A549 (cell line): ENCODE measurements at regions not wholly inside any gene's neighbourhood (a gene's known extent, or its start where the extent isn't known, plus 50 kb on each side); places are given as distances from the start of the nearest gene placed in this dataset.

Experiments
- CTCF ChIP-seq: fragments of >200 bp; sonication (Bioruptor Twin); formaldehyde crosslinking; IDR thresholded peaks from 3 replicates; pipeline ENCODE4 v1.5.1; 2016
- MAZ ChIP-seq: fragments of 150-350 bp; IDR thresholded peaks from 2 replicates; pipeline ENCODE4 v1.6.1; 2014; ENCODE audit warnings: antibody characterized with exemption, low read depth, low read length, borderline replicate concordance
- RFX5 ChIP-seq: fragments of 450-650 bp; IDR thresholded peaks from 2 replicates; pipeline ENCODE4 v1.7.1; 2014; ENCODE audit warnings: antibody characterized with exemption, mild to moderate bottlenecking, moderate library complexity
- ZNF302 ChIP-seq: fragments of 250-450 bp; sonication (Bioruptor Pico); IDR thresholded peaks from 2 replicates; pipeline ENCODE4 v1.9.0; 2021; ENCODE audit warnings: inconsistent platforms, mild to moderate bottlenecking, moderate library complexity
- TF ChIP-seq, protein P1 (sequence below): IDR thresholded peaks from 2 replicates; pipeline ENCODE4 v1.6.1; 2012

DNA sequence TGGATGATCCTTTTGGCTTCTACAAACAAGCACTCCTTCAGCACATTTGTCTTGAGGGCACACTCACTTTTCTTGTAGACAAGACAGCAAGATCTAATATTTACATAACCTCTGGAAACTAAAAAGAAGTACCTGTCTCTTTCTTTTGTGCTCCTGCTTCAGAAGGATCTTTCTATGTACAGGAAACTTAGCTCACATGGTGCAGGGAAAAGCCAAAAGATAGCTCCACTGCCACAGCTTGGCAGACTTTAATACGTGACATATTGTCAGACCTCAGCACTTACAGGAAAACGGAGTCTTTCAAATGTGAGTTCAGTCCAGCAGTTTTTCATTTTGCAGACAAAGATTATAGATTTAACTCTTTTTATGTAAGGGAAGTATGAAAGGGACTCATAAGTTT is 225.5 kb upstream of the SAMSN1 start:
- TF ChIP-seq RFX5: no peak
- no peak for TF ChIP-seq MAZ
- TF ChIP-seq CTCF: no peak
- TF ChIP-seq, protein P1, sequence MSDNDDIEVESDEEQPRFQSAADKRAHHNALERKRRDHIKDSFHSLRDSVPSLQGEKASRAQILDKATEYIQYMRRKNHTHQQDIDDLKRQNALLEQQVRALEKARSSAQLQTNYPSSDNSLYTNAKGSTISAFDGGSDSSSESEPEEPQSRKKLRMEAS: no peak
- TF ChIP-seq ZNF302: no peak
